MV-4-11 (cell line): ENCODE measurements at regions not wholly inside any gene's neighbourhood (a gene's known extent, or its start where the extent isn't known, plus 50 kb on each side); places are given as distances from the start of the nearest gene placed in this dataset.

ENCODE experiments used
- DNase-seq: peaks from one replicate; lab custom pipeline; 2025; lab: John Stamatoyannopoulos, UW

DNA sequence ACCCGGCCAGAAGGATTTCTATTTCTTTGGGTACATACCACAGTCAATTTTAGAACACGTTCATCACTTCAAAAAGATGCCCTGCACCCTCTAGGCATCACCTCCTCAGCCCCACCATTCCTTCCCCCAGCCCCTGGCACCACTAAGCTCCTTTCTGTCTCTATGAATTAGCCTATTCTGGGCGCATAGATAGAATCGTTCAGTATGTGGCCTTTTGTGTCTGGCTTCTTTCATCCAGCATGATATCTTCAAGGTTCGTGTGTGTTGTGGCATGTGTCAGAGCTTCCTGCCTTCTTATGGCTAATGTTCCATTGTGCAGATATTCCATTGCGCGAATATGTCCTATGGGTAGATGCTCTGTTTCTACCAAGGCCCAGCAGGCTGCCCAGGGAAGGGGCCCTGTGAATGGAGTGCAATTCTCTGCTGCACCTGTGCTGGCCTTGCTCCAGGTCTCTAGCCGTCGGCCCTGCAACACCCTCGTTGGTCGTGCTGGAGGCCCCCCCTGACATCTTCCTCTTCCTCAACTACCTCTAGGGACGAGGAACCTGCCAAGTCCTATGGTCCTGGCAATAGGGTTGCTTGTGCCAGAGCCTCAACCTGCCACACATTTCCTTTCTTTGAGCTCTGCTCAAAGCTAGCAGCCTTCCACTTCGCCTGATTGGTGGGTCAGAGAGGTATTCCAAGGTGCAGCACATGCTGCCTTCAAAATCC is 113.5 kb downstream of the RIPK4 start:
- DNase-seq: no peak

DNA sequence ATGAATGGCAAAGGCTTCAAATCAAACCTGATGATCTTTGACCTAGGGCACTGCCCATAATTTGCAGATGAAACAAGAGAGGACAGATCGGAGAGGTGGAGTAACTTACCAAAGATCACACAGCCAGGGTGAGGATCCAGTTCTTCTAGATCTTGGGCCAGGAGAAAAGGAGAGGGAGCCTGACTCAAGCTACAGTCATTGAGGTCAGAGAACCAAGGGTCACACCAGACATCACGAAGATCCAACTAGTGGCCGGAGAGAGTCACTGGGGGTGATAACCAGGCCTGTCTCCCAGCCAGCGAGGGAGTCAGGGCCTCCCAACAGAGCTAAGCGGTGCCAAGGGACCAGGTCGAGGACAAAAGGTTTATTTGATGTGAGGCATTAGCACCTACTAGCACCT is 115.0 kb downstream of the RIPK4 start:
- no peak for DNase-seq

DNA sequence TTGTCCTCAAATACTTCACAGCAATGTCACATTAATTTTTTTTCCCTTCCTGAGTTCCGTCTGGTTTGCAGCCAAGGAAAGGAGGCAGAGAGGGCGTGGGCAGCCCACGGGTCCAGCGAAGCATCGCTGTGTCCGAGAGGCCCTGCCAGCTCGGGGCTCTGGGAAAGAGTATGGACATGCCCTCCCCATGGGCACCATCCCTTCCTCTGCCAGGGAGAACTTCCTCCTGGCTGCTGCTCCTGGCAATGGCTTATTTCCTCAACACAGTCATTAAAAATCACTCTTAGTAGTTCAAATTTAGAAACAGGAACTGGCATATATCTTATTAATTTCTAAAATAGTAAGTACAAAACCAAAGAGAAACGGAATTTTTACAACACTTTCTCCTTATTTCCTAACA is 115.4 kb downstream of the RIPK4 start:
- DNase-seq: peak; percentile 57

DNA sequence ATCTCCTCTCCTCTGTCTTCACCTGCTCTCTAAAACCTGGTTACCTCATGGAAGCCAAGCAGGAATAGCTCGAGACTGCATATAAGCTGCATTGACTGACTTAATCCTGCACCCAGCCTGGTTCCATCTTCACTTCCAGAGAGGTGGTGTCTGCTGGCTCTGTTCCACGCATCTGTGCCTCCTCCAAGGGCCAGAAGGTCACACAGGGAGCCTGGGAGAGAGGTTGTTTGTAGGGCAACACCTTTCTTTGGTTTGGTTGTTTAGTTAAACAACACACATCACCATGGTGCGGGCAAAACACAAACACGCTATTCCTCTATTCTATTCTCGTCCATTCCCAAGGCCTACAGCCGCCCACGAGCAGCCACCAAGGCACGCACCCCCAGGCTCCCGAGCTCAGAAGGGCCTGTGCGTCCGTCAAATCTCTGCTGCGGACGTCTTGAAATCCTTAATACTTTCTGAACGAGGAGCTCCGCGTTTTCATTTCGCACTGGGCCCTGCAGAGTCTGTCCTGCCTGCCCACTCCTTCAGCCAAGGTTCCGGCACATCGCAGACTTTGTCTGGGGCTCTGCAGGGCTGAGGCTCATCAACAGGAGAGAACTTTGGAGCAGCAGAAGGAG is 116.2 kb downstream of the RIPK4 start:
- no peak for DNase-seq

DNA sequence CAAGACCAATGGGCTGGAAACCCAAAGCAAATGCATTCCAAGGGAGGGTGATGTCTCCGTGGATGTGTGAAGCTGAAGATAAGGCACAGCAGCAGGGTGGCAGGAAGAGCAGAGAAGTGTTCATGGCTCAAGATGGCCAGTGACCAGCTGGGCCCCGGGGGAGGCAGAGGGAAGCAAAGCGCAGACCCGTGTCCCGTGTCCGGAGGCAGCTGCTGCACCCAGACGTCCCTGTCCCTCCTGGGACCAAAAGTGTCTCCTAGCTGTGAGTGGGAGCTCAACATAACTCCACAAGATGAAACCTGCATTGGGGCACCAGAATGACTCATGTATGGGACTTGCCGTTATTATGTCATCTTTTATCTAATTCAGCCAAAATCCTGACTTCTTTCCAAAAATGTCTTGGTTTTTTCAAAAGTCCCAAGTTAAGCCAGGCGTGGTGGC is 118.2 kb downstream of the RIPK4 start:
- DNase-seq: peak; percentile 28

DNA sequence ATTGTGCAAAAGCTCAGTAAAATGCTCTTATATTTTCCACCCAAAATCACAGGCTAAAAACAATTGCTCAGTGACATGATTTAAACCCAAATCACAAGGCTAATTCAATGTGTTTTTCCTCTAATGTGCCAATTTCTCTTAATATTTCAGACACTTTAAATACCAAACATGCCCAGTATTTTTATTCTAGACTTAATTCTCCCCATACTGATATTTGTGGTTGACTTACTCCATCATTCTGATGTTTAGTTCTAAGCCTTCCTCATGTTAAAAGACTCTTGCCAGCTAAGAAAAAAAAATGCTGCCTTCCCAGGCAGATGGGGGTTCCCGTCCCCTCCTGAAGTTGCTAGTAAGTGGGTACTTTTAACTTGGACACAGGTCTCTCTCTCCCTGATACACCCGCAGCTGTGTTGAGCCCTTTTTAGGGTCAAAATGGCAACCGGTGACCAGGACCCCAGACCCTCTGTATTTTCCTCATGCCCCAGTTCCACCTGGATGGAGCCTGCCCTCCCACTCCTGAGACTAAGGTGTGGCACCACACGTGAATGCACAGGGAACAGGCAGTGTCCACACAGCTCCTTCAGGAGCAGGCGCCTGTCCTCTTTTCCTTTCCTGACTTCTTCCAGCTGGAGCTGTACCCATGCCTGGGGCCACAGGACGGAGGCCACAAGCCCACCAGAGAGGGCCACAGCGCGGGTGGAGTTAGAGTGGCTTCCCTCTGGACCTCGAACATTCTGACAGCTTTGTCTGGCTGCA is 118.9 kb downstream of the RIPK4 start:
- DNase-seq: no peak

DNA sequence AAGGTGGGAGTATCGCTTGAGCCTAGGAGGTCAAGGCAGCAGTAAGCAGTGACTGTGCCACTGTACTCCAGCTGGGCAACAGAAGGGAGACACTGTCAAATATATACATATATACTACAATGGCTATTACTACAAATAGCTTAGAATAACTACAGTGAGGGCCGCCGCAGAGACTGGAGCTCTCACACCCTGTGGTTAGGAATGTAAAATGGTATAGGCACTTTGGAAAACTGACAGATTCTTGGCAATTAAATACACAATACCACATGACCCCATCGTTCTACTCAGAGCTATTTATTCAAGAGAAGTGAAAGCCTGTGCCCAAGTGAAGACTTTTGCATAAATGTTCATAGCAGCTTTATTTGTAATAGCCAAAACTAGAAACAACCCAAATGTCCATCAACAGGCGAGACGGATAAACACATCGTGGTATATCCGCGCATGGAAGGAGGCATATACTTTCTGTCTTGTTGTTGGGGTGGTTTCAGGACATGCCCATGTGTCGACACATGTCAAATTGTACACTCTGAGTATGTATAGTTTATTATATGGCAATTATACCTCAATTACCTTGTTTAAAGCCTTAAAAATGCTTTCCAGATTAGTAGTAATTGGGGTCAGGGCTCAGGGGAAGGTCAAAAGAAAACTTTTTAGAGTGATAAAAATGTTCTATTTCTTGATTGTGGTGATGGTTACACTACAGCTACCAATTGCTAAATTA is 123.4 kb downstream of the RIPK4 start:
- no peak for DNase-seq

DNA sequence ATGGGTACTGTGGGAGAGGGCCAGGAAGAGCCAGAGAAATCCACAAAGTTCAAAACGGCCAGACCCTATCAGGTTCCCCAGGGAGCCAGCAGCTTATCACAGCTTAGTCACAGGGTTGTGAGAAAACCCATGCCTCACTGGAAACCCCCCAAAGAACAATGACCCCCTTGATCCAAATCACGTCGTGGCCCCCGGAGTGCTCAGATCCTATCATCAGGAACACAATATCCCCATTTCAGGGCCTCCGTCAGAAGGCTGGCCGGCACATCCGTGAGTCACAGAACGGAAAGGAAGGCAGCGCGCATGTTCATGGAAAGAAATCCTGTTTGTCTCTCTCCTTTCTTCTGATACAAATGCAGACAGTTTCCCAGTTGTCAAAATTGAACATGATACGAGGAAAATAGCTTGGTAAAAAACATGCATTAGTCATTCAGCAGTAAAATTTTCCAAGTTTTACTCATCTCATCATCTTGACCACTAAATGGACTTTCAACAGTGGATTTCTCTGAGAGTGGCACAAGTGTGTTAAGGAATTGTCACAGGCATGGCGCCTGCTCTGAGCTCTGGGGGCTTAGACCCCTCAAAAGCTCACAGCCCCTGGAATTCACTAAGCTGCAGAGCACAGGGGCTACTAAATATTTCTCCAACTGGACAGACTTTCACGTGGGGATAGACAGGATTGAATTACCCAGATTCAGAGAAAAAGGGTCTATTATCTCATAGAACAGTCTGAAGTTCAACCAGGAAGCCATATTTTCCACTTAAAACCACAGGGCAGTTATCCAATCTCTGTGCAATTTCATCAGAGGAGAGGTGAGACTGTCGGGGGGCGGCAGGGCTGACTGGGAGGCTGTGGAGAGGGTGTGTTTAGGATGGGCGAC is 124.8 kb downstream of the RIPK4 start:
- no peak for DNase-seq

DNA sequence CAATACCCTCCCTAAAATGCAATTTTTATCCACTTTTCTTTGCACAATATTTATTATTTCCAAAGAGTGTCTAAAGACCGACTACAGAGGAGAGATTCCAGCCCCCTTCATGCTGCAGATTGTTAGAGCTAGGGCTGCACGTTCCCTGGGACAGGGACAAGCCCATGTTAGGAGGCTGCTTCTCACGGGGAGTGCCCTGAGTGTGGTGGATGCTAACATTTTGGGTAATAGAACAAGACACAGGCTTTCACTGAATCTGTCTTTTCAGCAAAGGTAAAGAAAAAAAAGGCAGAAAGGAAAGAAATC is 125.4 kb downstream of the RIPK4 start:
- no peak for DNase-seq

DNA sequence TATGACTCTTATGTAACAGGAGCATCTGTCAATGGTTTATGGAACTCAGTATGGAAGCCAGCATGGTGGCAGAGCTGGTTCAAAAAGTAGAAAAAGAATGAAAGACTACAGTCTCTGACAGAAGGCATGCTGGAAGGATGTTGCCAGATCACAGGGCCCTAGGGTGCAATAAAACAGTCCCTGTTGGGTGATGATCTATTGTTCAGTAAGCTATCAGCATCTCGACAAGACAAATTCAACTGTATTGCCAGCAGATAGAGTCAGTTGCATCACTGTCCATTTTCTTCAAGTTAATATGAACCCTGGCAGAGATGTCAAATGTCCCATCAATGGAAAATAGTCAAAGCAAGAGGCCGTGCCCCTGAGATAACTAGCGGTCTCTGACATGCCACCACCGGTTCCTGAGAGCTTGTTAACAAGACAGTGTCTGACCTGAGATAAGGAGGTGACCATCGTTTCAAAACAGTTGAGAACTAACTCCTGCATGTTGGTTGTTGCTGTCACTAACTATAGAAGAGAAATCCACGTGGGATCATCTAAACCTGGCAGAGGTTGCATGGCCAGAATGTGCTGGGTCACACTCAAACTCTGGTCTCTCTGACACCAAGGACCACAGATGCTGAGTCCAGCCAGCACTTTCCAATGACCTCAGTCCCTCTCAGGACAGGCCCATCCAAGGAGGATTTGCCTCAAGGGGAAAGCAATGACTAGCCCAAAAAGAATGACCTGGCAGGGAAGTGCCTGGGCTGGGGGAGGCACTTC is 125.9 kb downstream of the RIPK4 start:
- DNase-seq: no peak

DNA sequence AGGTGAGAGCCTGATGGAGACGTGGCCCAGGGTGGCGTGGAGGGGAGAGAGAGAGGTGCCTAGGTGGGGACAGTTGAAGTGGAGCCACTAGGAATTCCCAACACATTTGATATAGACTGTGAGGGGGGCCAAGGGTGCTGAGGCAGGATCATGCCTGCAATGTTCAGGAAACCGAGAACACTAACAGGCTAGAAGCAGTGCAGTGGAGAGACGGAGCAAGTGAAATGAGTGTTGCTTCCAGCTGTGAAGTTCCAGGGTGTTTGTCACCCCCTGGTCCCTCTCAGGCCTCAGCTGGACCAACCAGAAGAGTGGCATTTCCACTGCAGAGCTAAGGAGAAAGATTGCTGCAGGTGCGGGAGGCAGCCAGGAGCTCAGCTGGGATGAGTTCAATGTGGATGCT is 127.1 kb downstream of the RIPK4 start:
- no peak for DNase-seq

DNA sequence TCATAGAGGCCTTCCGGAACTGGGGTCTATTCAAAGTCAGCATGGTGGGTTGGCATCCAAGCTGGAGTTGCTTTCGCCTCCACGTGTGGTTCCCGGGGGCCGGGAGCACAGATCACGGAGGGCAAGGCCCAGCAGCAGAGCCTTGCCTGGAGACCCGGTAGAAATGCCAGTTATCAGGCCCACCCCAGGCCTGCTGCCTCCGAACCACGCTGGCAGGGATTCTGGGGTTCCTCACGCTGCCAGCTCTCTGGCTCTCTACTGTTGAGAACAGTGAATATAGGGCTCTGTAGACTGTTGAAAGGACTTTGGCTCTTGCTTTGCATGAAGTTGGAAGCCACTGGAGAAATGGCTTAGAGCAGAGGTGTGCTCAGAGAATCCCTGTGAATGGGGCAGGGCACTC is 127.5 kb downstream of the RIPK4 start:
- DNase-seq: no peak

DNA sequence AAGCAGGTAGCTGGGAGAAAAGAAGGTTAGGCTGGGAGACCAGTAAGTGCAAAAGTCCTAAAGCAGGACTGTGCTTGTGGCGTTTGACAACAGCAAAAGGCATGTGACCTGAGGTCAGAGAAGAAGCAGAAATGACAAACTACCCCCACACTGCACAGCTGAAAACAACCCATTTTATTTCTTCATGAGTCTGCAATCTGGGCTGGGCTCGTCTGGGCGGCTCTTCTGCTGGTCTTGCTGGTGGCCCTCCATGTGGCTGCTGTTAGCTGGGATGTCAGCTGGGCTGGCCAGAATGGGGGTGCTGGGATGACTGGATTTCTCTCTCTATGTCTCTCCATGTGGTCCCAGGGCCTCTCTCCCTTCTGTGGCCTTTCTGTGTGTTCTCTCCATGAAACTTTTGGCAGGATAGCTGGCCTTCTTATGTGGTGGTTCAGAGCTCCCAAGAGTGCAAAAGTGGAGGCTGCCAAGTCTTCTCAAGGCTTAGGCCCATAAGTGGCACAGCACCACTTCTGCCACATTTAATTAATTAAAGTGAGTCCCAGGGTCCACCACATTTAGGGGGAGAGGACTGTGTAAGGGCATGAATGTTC is 128.6 kb downstream of the RIPK4 start:
- no peak for DNase-seq

DNA sequence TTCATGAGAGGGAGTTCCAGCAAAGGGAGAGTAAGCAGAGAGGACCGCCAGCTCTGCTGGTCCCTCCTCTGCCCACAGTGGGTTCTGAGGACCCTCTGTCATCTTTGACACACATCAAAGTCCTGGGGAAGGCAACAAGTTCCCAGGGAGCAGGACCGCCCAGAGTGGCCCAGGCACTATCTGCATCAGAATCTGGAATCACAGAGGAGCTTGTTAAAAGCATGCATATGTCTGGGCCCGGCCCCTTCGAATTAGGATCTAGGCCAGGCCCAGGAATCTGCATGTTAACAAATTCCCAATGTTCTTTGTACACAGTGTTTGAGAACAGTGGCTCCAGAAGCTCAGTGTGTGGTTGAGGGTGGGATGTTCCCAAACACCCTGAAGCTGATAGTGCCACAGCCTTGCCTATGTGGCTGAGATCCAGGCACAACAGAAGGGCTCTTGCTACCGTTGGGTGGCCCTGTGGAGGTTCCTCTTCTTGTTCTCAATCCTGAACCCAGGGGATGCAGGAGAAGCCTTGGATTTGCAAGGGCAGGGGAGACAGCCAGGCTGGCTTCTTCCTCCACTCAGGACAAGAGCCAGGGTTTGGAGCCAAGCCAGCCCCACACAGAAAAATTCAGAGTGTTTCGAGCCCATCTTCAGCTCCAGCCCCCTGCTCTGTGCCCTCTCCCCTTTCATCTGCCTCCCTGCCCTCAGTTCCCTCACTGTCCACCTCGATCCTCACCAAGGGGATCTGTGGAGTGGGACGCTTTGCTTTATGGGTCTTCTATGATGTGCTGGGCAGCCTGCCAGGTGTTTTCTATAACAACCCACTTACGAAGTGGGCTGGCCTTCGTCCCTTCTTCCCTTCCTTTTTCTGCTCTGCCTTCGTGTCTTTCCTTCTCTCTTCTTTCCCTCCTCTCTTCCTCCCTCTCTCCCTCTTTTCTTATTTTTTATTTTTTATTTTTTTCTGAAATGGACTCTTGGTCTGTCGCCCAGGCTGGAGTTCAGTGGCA is 129.0 kb upstream of the TMPRSS2 start:
- no peak for DNase-seq

DNA sequence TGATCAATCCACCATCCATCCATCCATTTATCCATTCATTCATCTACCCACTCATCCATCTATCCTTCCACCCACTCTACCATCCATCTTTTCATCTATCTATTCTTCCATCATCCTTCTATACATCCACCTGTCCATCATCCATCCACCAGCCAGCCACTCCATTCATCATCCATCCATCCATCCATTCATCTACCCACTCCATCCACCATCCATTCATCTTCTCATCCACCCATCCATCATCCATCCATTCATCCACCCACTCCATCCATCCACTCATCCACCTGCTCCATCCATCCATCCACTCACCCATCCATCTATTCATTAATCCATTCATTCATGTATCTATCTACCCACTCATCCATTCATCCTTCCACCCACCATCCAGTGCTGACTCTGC is 127.9 kb upstream of the TMPRSS2 start:
- no peak for DNase-seq

DNA sequence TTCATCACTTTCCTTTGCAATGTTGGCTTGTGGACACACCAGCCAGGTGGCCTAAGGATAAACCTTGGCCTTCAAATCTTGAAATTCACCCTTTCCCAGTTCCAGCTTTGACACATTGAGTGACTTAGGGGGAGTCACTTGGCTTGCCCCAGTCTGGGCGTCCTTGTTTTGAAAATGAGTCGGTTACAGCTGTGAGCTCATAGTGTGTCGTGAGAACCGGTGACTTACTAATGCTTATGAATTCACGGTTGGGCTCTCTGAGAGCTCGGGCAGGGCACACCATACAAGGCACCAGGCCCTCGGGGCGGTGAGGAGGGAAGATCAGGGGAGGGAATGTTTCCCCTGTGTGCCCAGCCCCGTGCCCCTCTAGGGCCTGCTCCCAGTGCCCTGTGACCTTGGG is 126.9 kb upstream of the TMPRSS2 start:
- no peak for DNase-seq

DNA sequence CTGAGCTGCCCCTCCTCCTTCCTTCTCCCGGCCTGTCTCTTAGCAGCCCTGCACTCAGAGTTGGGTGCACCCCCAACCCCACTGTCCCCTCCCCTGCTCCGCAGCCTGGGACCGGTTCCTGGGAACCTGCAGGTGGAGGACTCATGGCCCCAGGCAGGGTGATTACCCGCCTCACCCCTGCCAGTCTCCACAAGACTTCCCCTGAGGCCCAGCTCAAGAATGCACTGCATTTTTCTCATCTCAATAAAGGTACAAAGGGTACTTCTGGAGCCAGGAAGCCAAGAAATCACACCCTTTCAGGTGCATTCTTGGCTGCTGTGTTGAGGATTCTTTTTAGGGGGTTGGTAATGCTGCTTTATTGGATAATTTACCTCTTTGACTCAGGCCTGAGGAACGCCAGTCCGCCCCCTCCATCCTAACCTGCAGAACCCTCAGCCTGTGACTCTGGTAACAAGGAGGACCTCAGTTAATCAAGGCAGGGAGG is 126.3 kb upstream of the TMPRSS2 start:
- no peak for DNase-seq

DNA sequence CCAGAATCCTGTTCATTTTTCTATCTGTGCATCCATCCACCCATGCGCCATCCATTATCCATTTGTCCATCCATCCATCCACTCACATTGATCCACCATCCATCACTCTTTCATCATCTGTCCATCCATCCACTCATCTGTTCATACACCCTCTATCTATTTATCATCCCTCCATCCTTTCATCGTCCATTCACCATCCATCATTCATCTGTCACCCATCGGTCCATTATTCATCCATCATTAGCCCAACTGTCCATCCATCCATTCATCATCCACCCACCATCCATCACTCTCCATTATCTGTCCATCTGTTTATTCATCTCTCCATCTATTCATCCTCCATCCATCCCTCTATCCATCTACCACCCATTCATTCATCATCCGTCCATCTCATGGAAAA is 125.7 kb upstream of the TMPRSS2 start:
- DNase-seq: no peak

DNA sequence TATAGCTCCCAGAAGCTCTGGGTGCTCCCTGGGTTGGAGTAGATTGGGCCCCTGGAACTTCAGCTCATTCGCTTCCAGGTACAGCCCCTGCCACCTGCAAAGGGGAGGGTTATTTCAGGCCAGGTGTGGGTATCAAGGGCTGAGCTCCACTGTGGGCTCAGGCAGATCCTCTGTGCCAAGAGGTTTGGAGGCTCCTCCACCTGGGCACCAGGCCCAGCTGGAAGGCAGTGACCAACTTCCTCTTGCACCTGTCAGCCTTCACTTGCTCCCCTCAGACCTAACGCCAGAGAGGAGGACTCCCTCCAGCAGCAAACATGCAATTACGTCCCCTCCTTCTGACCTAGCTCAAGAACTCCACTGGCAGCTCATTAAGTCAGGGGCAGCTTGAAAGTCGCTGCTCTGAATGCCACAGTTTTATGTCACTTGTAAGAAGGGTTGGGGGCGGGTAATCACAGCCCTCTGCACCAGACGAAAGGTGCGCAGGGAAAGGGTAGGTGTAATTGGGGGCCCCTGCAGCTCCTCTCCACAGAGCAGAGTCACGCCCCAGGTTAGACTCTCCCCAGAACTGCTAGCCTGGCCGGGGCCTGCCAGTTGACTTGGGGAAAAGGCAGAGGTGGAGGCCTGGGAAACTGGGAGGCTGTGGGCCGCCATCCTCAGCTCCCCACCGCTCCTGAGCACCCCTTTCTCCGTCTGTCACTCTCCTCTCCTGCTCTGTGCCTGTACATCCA is 125.0 kb upstream of the TMPRSS2 start:
- no peak for DNase-seq
